ENCODE measurements at regions not wholly inside any gene's neighbourhood (a gene's known extent, or its start where the extent isn't known, plus 50 kb on each side); places are given as distances from the start of the nearest gene placed in this dataset.
"Not testable (repeated sequence)": the region's sequence is repeated elsewhere in the genome, so short reads cannot be mapped to it uniquely, and the experiment has no call there.

DNA sequence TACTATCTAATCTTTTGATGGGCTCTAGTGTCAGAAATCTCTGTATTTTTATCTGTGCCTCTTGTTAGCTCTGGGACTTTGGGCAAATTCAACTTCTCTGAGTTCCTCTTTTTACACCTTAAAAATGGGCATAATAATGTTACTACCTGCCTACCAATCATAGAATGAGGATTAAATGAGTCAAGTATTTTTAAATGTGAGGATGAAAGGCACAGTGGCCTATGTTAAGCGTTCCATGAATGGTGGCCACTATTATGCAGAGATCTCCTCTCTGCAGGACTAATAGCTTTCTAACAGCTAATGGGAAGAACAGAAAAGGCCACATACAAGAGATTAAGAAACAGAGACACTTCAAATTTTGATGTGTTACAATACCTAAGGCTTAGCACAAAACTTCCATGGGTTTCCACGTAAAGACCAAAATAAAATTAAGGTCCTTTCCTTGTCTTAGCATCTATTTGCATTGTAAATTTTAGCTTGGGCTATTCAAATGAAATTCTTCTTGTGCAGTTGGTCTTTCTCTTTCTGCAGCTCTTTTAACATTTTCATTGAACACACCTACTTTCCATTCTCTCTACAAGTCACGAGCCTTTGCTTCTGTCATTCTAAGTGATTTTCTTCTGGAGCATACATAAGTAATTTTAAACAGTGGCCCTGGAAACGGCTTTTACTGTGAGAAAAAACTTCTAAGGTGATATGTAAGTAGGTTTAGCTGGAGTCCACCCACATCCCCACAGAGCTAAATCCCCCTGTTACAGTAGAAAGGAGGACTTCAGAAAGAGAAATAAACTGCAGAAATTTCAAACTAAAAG is 117.9 kb upstream of the MED14 start:
- DNase-seq (ENCODE audit: low read depth in 2 of 2) = no peak

DNA sequence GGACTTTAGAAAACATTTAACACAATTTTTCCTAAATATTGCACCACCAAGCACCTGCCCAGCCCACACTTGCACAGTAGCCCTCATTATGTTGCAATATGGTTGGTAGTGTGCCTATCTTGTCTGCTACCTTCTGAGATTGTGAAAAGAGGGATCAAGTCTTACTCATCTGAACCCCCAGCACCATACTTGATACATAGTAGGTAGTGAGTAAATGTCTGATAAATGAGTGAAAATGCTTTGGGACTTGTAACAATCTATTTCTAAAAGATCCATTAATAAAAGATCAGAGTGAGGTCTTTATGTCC is 118.4 kb upstream of the MED14 start:
- no peak for DNase-seq (ENCODE audit: low read depth in 2 of 2)

DNA sequence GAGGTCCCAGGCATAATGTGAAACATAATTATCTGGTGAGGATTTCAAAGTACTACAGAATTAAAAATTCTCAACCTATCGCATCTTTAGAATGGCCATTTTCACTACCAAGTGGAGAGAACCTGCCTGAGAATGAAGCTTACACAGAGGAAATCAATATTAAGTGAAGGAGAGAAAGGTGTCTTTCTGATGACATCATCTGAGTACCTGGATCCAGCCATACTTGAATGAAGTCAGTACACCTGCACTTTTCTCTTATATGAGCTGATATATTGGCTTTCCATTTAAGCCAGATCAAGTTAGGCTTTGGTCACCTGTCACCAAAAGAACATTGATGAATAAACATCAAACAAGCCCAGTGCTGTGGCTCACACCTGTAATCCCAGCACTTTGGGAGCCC is 118.9 kb upstream of the MED14 start:
- no peak for DNase-seq (ENCODE audit: low read depth in 2 of 2)

DNA sequence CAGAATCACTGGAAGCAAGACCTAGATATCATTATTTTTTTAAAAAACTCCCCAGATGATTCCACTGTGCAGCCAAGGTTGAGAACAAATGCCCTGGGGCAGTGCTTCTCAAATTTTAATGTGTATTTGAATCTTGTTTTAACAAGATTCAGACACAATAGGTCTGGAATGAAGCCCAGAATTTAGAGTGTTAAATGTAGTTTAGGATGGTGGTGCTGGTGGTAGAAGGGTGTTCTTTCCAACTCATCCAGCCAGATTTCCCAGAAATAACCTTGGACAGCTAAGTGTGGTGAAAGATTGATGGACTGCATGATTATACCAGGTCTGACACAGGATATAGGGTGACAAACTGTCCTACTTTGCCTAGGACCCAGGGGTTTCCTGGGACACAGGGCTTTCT is 120.1 kb upstream of the MED14 start:
- no peak for DNase-seq (ENCODE audit: low read depth in 2 of 2)

DNA sequence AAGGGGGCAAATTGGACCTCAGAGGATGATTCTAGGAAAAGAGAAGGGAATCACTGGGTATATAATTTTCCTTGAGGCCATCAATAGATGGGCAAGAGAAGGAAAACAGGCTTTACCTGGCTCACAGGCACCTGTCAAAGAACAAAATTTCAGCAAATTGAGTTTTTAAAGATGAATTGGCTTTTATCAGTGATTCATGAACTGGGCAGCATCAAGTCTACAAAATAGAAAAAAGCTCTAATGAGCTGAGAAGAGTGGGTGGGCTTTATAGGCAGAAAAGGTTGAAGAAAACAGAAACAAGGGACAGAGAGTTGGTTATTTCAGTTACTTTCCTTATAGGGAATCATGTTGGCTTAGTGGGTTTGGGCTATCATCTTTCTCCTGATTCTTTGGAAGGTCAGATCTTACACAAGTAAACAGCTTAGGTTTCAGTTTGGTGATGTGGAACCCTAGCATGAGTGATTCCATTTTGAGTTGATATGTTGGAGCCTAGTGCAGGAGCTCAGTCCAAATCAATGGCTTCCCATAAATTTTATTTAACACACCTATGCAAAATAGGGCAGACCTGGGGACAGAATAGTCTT is 120.7 kb upstream of the MED14 start:
- DNase-seq (ENCODE audit: low read depth in 2 of 2) = no peak

DNA sequence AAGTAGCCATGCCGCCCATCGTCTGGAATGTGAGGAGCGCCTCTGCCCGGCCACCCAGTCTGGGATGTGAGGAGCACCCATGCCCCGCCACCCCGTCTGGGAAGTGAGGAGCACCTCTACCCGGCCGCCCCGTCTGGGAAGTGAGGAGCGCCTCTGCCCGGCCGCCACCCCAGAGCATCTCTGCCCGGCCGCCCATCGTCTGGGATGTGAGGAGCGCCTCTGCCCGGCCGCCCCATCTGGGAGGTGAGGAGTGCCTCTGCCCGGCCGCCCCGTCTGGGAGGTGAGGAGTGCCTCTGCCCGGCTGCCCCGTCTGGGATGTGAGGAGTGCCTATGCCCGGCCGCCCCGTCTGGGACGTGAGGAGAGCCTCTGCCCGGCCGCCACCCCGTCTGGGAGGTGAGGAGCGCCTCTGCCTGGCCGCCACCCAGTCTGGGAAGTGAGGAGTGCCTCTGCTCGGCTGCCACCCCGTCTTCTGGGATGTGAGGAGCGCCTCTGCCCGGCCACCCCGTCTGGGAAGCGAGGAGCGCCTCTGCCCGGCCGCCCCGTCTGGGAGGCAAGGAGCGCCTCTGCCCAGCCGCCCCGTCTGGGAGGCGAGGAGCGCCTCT is 126.7 kb upstream of the MED14 start:
- not testable (repeated sequence) for DNase-seq (ENCODE audit: low read depth in 2 of 2)

DNA sequence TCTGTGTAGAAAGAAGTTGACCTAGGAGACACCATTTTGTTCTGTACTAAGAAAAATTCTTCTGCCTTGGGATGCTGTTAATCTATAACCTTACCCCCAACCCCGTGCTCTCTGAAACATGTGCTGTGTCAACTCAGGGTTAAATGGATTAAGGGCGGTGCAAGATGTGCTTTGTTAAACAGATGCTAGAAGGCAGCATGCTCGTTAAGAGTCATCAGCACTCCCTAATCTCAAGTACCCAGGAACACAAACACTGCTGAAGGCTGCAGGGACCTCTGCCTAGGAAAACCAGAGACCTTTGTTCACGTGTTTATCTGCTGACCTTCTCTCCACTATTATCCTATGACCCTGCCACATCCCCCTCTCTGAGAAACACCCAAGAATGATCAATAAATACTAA is 127.9 kb upstream of the MED14 start:
- DNase-seq (ENCODE audit: low read depth in 2 of 2) = not testable (repeated sequence)

DNA sequence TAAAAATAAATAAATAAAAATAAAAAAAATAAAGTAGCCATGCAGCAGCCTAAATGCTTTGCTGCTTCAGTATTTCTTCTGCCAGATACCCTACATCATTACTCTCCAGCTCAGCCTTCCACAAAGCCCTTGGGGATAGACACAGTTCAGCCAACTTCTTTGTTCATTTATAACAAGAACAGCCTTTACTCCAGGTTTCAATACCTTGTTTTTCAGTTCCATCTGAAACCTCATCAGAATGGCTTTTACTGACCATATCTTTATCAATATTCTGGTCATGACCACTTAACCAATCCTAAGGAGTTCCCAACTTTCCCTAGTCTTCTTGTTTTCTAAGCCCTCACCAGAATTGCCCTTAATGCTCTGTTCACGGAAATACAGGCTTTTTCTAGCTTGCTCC is 128.3 kb upstream of the MED14 start:
- no peak for DNase-seq (ENCODE audit: low read depth in 2 of 2)

DNA sequence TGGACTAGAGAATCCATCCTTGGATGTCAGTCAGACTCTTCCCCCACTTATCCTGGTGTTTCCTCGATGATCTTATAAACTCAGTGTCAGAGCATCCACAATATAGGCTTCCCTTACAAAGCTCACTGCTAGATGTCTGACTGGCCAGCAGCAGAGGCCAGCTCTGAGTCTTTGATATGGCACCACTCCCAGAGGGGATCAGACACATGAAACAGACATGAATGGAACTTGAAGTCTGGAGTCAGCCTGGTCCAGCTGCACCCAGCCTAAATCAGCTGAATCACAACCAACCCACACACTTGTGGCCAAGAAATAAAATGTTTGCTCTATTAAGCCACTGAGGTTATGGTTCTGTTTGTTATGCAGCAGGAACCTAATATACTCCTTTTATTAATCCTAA is 129.6 kb upstream of the MED14 start:
- no peak for DNase-seq (ENCODE audit: low read depth in 2 of 2)

DNA sequence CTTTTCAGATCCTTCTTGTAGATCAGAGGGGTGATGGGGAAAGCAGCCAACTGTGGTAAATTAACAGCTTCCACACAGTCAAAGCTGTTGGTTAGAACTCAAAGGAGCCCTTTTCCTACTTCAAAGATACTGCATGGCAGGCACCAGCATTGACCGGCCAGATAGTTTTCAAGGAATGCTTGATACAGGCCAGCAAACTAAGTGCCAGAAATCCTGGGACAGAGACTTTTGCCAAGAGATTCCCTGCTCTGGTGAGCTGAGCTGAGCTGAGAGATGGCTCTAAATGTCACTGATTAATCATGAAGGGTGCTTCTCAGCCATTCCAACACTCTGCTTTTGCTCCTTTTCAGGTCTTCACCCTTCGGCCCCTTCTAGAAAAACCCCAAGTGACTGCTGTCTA is 131.6 kb upstream of the MED14 start:
- no peak for DNase-seq (ENCODE audit: low read depth in 2 of 2)

DNA sequence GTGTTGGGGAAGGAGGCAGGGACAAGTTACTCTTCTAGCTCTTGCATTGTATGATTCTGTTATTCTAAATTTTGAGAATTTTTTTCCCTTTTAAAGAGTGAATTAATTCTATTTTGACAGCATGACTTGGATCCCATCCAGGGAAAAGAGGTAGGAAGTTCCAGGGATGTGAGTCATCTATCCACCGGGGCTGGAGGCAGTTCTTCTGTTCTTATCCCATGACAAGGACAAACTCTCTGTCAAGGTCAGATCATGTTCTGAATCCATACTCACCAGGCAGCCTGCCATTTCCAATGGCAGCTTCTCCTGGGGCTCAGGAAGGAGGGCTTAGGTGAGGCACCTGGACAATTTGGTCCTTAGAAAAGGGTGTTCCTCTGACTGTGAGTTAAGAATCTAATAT is 132.0 kb upstream of the MED14 start:
- no peak for DNase-seq (ENCODE audit: low read depth in 2 of 2)

DNA sequence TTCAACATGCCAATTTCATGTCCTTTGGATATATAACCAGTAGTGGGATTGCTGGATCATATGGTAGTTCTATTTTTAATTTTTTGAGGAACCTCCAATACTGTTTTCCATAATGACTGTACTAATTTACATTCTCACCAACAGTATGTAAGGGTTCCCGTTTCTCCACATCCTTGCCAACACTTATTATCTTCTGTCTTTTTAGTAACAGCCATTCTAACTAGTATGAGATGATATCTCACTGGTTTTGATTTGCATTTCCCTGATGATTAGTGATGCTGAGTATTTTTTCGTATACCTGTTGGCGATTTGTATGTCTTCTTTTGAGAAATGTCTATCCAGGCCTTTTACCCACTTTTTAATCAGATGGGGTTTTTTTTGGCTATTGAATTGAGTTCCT is 133.5 kb upstream of the MED14 start:
- no peak for DNase-seq (ENCODE audit: low read depth in 2 of 2)

DNA sequence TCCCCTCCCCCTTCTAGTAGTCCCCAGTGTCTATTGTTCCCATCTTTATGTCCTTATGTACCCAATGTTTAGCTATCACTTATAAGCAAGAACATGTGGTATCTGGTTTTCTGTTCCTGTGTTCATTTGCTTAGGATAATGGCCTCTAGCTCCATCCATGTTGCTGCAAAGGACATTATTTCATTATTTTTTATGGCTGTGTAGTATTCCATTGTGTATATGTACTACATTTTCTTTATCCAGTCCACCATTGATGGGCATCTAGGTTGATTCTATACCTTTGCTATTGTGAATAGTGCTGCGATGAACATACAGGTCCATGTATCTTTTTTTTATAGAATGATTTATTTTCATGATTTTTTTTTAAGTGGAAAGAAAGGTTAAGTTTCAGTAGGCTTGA is 135.6 kb upstream of the MED14 start:
- not testable (repeated sequence) for DNase-seq (ENCODE audit: low read depth in 2 of 2)

DNA sequence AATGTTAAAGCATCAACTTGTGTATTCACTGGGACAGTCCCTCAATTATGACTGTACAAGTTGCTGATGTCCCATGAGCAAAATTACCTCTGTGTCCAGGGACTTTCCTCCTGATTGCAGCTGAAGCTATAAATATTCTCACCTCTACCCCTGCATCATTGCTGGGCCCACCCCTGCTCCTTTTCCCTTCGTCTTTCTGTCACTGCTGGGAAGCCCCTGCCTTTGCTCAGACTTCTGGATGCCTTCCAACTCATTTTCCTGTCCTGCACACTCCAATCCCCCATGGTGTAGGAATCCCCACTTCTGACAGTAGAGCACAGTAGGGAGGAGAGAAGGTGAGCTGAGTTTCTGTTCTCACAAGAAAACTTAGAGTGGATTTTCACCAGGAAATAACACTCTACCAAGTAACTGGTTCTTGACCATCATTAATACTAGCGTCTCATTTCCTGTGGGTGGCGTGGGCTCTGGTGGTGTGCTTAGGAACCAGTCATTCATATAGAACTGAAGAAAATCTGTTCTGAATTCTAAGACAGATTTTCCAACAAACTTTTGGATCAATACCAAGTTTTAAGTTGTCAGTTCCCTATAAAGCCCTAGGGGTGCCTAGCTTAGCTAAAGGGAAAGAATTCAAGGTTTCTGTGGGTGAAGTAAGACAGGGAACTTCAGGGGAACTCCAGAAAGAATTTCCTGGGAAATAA is 136.2 kb upstream of the MED14 start:
- no peak for DNase-seq (ENCODE audit: low read depth in 2 of 2)

DNA sequence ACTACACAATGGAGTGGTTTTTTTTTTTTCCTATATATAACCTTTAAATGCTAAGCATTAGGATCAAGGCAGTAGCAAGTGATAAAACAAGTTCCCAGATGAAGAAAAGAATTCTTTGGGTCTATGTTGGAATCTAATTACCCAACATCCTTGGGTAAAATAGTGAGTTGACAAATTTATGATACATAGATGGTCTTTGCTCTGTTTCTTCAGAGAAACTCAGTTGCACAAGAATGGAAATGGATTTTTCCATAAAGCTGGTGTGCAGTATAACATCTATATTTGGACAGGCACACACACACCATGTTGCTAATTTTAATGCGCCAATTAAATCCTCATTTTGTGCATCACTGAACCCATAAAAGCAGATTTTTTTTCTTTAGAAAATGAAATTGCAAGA is 137.0 kb upstream of the MED14 start:
- no peak for DNase-seq (ENCODE audit: low read depth in 2 of 2)

DNA sequence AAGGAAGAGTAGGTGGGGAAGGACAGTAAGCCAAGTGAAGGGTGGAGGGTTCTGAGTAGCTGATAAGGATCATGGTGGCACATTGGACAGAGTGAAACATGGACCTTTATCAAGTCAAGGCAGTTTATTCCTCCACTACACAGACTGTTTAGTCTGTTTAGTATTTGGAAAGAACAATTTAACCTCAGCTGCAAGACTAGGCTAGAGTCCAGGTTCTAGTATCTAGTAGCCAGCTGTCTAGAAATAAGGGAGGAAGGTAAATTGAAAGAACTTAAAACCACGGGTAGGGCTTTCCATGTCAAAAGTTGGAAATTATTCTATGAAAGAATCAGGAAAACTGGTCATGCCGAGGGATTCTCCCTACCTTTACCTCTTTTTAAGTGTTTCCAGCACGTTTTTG is 140.1 kb upstream of the MED14 start:
- DNase-seq (ENCODE audit: low read depth in 2 of 2) = no peak

DNA sequence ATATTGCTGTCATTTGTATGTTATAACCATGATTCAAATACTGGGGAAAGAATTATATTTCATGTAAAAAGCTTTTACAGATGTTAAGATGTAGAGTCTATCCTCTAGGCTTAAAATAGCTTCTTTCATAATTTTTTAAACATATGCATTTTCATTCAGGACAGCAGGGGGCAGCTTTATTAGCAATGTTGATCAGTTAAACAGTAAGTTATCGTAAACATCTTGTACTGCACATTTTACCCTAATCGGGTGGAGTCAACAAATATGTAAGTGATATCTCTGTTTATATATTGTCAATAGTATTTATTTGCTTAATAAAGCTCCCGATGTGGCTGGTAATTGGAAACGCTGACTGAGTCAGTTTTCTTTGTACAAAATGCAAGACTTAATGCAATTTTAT is 142.5 kb upstream of the MED14 start:
- peak in 1 of 2 donors; percentile 5 for DNase-seq (ENCODE audit: low read depth in 2 of 2)

DNA sequence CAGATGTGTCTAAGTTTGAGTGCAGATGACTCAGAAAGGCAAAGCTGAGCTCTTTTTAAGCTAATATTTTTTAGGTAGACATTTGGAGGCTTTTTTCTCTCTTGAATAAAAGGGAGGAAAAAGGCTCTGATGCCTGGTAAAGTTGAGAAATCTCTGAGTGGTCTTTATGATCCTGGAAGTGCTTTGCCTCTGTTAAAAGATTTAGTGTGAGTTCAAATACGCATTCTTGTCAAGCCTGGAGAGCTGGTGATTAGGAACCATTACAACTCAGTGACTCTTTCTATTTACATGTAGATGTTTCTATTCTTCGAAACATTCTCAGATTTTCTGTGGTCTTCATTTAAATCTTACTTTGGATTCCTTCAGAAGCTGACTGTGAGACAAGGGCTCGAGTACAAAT is 143.4 kb upstream of the MED14 start:
- DNase-seq (ENCODE audit: low read depth in 2 of 2) = no peak

DNA sequence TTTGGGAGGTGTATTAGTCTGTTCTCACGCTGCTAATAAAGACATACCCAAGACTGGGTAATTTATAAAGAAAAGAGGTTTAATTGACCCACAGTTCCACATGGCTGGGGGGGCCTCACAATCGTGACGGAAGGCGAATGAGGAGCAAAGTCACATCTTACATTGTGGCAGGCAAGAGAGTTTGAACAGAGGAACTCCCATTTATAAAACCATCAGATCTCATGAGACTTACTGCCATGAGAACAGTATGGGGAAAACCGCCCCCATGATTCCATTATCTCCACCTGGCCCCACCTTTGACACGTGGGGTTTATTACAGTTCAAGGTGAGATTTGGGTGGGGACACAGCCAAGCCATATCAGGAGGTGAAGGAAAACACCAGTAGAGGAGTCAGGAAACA is 143.8 kb upstream of the MED14 start:
- DNase-seq (ENCODE audit: low read depth in 2 of 2) = not testable (repeated sequence)

DNA sequence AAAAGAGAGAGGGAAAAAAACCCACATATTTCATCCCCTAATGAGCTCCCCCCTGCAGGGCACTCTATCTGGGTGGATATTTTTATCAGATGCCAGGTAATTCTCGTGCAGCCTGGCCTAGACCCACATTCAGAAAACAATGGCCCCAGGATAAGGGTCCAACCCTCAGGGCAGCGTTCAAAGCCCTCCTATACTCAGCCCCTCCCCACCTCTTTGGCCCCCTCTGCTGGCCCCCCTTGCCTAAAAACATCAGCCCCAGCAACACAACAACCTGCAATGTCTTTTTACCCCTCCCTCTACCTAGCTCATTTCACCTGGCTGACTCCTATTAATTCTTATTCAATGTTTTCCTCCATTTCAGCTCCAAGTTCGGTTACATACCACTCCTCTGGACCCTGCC is 145.4 kb upstream of the MED14 start:
- DNase-seq (ENCODE audit: low read depth in 2 of 2) = no peak

DNA sequence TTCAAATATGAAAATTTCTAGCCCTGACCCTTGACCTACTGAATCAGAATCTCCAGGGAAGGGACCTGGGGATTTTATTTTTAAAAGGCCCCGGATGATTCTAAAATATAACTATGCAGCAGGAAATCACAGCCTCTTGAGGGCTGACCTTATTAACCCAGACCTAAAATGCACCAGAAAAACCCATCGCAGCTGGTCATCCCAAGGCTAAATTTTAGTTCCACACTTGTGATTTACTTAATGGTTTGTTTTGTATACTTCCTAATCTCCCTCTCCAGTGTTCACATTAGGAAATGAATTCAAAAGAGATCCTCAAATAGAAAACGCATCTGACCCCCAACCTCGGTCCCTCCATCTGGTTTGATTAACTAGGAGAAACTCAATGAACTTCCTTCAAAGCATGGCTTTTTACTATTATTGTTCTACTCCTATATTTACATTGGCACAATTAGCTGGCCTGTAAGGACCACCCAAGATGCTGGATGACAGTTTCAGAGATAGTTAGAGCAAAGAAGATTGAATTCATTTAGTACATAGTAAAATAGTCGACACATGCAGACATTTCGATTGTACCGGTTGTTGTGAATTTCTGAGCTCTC is 147.8 kb upstream of the MED14 start:
- no peak for DNase-seq (ENCODE audit: low read depth in 2 of 2)

DNA sequence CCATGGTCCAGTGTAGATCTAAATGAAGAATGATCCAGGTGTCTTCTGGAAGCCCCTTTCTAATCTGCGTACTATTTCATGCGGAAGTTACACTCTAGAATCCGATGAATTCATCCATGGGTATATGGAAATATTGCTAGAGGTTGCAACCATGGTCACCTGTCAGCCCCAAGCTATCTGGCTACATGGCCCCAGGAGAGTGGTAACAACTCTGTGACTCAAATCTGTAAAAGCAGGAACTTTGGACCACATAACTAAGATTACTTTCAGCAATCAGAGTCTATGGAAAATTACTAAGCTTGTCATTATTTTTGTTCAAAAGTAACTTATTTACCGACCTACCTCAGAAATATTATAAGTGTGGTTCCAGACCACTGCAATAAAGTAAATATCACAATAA is 150.6 kb upstream of the MED14 start:
- no peak for DNase-seq (ENCODE audit: low read depth in 2 of 2)

DNA sequence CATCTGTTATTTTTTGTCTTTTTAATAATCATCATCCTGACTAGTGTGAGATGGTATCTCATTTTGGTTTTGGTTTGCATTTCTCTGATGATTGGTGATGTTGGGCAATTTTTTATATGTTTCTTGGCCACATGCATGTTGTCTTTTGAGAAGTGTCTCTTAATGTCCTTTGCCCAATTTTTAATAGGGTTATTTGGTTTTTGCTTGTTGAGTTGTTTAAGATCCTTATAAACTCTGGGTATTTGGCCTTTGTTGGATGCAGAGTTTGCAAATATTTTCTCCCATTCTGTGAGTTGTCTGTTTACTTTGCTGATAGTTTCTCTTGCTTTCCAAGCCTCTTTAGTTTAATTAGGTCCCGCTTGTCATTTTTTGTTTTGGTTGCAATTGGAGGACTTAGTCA is 152.1 kb upstream of the MED14 start:
- no peak for DNase-seq (ENCODE audit: low read depth in 2 of 2)
